K562 (cell line): ENCODE measurements at regions not wholly inside any gene's neighbourhood (a gene's known extent, or its start where the extent isn't known, plus 50 kb on each side); places are given as distances from the start of the nearest gene placed in this dataset.

ENCODE experiments used
- CBFB ChIP-seq: sonication (generic); formaldehyde crosslinking; IDR thresholded peaks from 2 replicates; pipeline ENCODE4 v1.4.0; 2020; ENCODE audit warnings: mild to moderate bottlenecking, missing genetic modification reagents
- EWSR1 ChIP-seq: fragments of 450-650 bp; IDR thresholded peaks from 2 replicates; pipeline ENCODE4 v1.6.1; 2018; ENCODE audit warnings: borderline replicate concordance, mild to moderate bottlenecking, low read depth, moderate library complexity; ENCODE audit not compliant: partially characterized antibody
- IRF9 ChIP-seq: fragments of 450-650 bp; IDR thresholded peaks from 2 replicates; pipeline ENCODE4 v1.6.1; 2016; ENCODE audit warnings: missing biosample characterization, missing genetic modification characterization
- MAX ChIP-seq: sonication (generic); formaldehyde crosslinking; IDR thresholded peaks from 2 replicates; pipeline ENCODE4 v1.9.0; 2022; ENCODE audit warnings: mild to moderate bottlenecking, missing genetic modification reagents
- MCM3 ChIP-seq: fragments of 450-650 bp; IDR thresholded peaks from 2 replicates; pipeline ENCODE4 v1.6.1; 2016
- NR0B1 ChIP-seq: fragments of 450-650 bp; IDR thresholded peaks from one replicate; pipeline ENCODE4 v1.6.1; 2018; ENCODE audit warnings: mild to moderate bottlenecking, moderate library complexity; ENCODE audit not compliant: partially characterized antibody
- POLR2G ChIP-seq: fragments of 200-400 bp; formaldehyde crosslinking; IDR thresholded peaks from 2 replicates; pipeline ENCODE4 v1.6.1; 2017; ENCODE audit warnings: low read depth, mild to moderate bottlenecking, antibody characterized with exemption, low read length, moderate library complexity
- RBM15 ChIP-seq: fragments of 200-400 bp; formaldehyde crosslinking; IDR thresholded peaks from 2 replicates; pipeline ENCODE4 v1.6.1; 2018; ENCODE audit warnings: mild to moderate bottlenecking, low read length, moderate library complexity; ENCODE audit not compliant: insufficient read depth
- TAF1 ChIP-seq: IDR thresholded peaks from 2 replicates; pipeline ENCODE4 v1.6.1; 2011; ENCODE audit warnings: mild to moderate bottlenecking, low read length, moderate library complexity; ENCODE audit not compliant: insufficient read depth, control insufficient read depth, severe bottlenecking; ENCODE audit errors: extremely low read depth
- THRB ChIP-seq: fragments of 450-650 bp; formaldehyde crosslinking; conservative IDR thresholded peaks from 2 replicates; pipeline ENCODE4 v1.4.0; 2022; ENCODE audit warnings: mild to moderate bottlenecking, missing genetic modification characterization
- ZBTB17 ChIP-seq: fragments of 450-650 bp; formaldehyde crosslinking; IDR thresholded peaks from 2 replicates; pipeline ENCODE4 v1.4.0; 2020; ENCODE audit warnings: mild to moderate bottlenecking
- ZNF253 ChIP-seq: fragments of 250-450 bp; sonication (Bioruptor Pico); conservative IDR thresholded peaks from 2 replicates; pipeline ENCODE4 v1.6.1; 2021; ENCODE audit warnings: mild to moderate bottlenecking

- TF ChIP-seq IRF9 (tag) = no peak
- no peak for TF ChIP-seq TAF1
- TF ChIP-seq THRB (CRISPR knock-in tag) = no peak
- no peak for TF ChIP-seq MCM3
- TF ChIP-seq EWSR1 = no peak
- TF ChIP-seq CBFB (CRISPR knock-in tag) = no peak
- TF ChIP-seq ZBTB17 = no peak
- no peak for TF ChIP-seq RBM15
- TF ChIP-seq NR0B1 = no peak
- TF ChIP-seq MAX (CRISPR knock-in tag) = no peak
- no peak for TF ChIP-seq ZNF253 (CRISPR knock-in tag)
- TF ChIP-seq POLR2G = no peak
These were observed 56.5 kb upstream of the ADRB1 start (continued) for GRCh38 chr10:113987156-113987555.
